HEK293 (cell line): ENCODE measurements at regions not wholly inside any gene's neighbourhood (a gene's known extent, or its start where the extent isn't known, plus 50 kb on each side); places are given as distances from the start of the nearest gene placed in this dataset.

Experiments used
- BCL11A ChIP-seq: fragments of 450-650 bp; formaldehyde crosslinking; IDR thresholded peaks from 2 replicates; pipeline ENCODE4 v1.5.1; 2016; ENCODE audit warnings: low read depth, missing biosample characterization, missing genetic modification characterization
- GLI4 ChIP-seq: fragments of 450-650 bp; formaldehyde crosslinking; IDR thresholded peaks from 2 replicates; pipeline ENCODE4 v1.5.1; 2016; ENCODE audit warnings: missing biosample characterization, missing genetic modification characterization
- SP2 ChIP-seq: fragments of 450-650 bp; formaldehyde crosslinking; IDR thresholded peaks from 2 replicates; pipeline ENCODE4 v1.5.1; 2016; ENCODE audit warnings: missing biosample characterization, missing genetic modification characterization
- ZIC2 ChIP-seq: fragments of 450-650 bp; formaldehyde crosslinking; IDR thresholded peaks from 2 replicates; pipeline ENCODE4 v1.5.1; 2016; ENCODE audit warnings: missing biosample characterization, missing genetic modification characterization
- ZNF274 ChIP-seq, 2 experiments: fragments of 200-500 bp in 1 of 2; fragments of 450-650 bp in 1 of 2; sonication (Bioruptor generic) in 1 of 2; formaldehyde crosslinking in 1 of 2; IDR thresholded peaks; 2 replicates each; pipeline versions ENCODE4 v1.5.1 to v1.6.1; 2014 to 2016; ENCODE audit warnings: borderline replicate concordance in 1 of 2, inconsistent platforms in 1 of 2, low read length in 1 of 2, missing biosample characterization in 1 of 2, missing genetic modification characterization in 1 of 2
- ZNF530 ChIP-seq: fragments of 450-650 bp; formaldehyde crosslinking; IDR thresholded peaks from 2 replicates; pipeline ENCODE4 v1.5.1; 2016; ENCODE audit warnings: low read depth, missing biosample characterization, missing genetic modification characterization
- ZNF555 ChIP-seq: fragments of 450-650 bp; formaldehyde crosslinking; conservative IDR thresholded peaks from 2 replicates; pipeline ENCODE4 v1.5.1; 2017; ENCODE audit warnings: missing biosample characterization, mild to moderate bottlenecking, missing genetic modification characterization, inconsistent platforms
- ZNF629 ChIP-seq: fragments of 450-650 bp; formaldehyde crosslinking; IDR thresholded peaks from 2 replicates; pipeline ENCODE4 v1.5.1; 2017; ENCODE audit warnings: missing biosample characterization, missing genetic modification characterization
- TF ChIP-seq, protein P1 (sequence below): fragments of 450-650 bp; formaldehyde crosslinking; IDR thresholded peaks from 2 replicates; pipeline ENCODE4 v1.5.1; 2016; ENCODE audit warnings: missing biosample characterization, missing genetic modification characterization

DNA sequence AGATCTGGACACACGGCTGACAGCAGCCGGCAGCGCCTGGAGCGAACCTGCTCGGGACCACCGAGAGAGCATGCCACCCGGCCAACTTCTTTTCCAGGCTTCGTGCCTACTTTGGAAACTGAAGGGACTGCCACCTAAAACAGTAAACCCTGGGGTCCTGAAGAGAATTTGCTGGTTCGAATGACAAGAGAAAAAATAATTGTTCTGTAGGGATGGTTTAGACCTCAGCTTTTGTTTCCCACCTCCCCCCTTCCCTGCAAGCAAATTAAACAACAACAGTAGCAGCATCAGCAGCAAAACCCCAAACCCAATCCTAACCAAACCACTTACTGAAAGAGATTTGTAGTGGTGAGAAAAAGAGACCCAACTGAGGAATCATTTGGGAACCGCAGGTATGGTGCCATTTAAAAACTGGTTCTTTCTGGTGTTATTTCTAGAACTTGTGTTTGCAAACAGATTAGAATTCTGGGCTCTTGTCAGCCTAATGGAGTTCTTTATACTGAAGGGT is 105.6 kb downstream of the LEPR start:
- TF ChIP-seq, protein P1, sequence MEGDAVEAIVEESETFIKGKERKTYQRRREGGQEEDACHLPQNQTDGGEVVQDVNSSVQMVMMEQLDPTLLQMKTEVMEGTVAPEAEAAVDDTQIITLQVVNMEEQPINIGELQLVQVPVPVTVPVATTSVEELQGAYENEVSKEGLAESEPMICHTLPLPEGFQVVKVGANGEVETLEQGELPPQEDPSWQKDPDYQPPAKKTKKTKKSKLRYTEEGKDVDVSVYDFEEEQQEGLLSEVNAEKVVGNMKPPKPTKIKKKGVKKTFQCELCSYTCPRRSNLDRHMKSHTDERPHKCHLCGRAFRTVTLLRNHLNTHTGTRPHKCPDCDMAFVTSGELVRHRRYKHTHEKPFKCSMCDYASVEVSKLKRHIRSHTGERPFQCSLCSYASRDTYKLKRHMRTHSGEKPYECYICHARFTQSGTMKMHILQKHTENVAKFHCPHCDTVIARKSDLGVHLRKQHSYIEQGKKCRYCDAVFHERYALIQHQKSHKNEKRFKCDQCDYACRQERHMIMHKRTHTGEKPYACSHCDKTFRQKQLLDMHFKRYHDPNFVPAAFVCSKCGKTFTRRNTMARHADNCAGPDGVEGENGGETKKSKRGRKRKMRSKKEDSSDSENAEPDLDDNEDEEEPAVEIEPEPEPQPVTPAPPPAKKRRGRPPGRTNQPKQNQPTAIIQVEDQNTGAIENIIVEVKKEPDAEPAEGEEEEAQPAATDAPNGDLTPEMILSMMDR (tag by site-specific recombination) = no peak
- TF ChIP-seq ZIC2 (tag by site-specific recombination) (no peak), ZNF629 (tag by site-specific recombination) (no peak), SP2 (tag by site-specific recombination) (no peak), ZNF530 (tag by site-specific recombination) (no peak), BCL11A (no peak), ZNF555 (tag by site-specific recombination) (no peak), ZNF274 (IDR thresholded peaks at IDR 0.05; ENCODE audit: low read length) (no peak), ZNF274 (tag by site-specific recombination; IDR thresholded peaks at IDR 0.05; ENCODE audit: borderline replicate concordance) (no peak), GLI4 (tag by site-specific recombination) (no peak)
